ENCODE measurements at regions not wholly inside any gene's neighbourhood (a gene's known extent, or its start where the extent isn't known, plus 50 kb on each side); places are given as distances from the start of the nearest gene placed in this dataset.
"Not testable (repeated sequence)": the region's sequence is repeated elsewhere in the genome, so short reads cannot be mapped to it uniquely, and the experiment has no call there.

DNA sequence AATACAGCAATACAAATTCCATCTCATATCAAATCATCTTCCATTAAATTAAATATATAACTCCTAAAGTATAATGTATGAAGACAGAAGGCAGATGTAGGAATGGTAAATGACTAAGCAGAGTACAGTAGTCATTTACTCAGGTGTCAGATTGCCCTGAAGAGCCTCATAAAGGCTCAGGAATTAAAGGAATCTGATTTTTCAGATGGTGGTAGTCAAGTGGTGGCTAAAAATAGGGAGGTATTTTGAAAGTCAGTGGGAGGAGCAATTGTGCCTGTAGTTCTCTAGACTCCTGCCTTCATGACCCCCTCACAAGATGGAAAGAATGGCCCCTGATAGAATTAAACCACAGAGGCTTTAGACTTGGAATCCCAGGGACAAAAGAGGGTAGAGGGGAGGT is 142.7 kb upstream of the SYNPR start:
- H3K4me3 ChIP-seq (ENCODE audit: insufficient read depth, low read depth, low read length) = no peak overlapping the region
- no peaks in the 10 kb centered on the region for H3K27me3 ChIP-seq (ENCODE audit: control insufficient read depth, insufficient read depth, low read length)
- DNase-seq = peak; percentile 35
- no peaks in the 10 kb centered on the region for H3K36me3 ChIP-seq (replicated peaks; ENCODE audit: control insufficient read depth, insufficient read depth, low read length)

GRCh38 chr3:63136249-63136648 is 141.9 kb upstream of the SYNPR start:
- not testable (repeated sequence) for H3K36me3 ChIP-seq (replicated peaks; ENCODE audit: control insufficient read depth, insufficient read depth, low read length); DNase-seq; H3K27me3 ChIP-seq (ENCODE audit: control insufficient read depth, insufficient read depth, low read length)
- peak overlapping the region; percentile 18; the same call in 1 of the 2 replicates for H3K4me3 ChIP-seq (ENCODE audit: insufficient read depth, low read depth, low read length)

DNA sequence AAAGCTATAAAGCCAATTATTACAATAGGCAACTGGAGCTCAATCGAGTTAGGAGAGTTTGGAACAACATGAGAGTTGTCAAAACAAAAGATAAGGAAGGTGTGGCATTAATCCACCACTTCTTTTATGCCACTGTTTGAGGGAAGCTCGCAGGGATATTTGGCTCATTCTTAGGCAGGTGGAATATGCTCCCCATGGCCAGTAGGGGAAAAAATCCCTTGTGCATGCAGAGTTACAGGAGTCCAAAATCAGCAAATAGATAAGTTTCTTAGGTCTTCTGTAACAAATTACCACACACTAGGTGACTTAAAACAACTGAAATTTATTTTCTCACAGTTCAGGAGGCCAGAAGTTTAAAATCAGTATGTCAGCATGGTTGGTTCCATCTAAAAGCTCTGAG is 135.4 kb upstream of the SYNPR start:
- no peaks in the 10 kb centered on the region for H3K36me3 ChIP-seq (replicated peaks; ENCODE audit: control insufficient read depth, insufficient read depth, low read length)

DNA sequence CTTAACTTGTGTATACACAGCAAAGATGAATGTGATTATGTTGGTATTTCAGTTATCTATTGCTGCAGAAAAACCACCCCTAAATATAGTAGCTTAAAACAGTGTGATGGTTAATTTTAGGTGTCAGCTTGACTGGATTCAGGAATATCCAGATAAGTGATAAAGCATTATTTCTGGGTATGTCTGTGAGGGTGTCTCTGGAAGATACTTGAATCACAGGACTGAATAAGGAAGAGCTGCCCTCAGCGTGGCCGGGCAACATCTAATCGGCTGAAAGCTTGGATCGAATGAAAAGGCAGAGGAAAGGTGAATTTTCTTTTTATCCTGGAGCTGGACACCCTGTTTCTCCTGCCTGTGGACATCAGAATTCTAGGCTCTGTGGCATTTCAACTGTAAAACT is 132.0 kb upstream of the SYNPR start:
- no peak for DNase-seq
- no peaks in the 10 kb centered on the region for H3K36me3 ChIP-seq (replicated peaks; ENCODE audit: control insufficient read depth, insufficient read depth, low read length)
- no peaks in the 10 kb centered on the region for H3K27me3 ChIP-seq (ENCODE audit: control insufficient read depth, insufficient read depth, low read length)
- H3K4me3 ChIP-seq (ENCODE audit: insufficient read depth, low read depth, low read length) = no peak overlapping the region

More for the DNA sequence above, 135.4 kb upstream of the SYNPR start:
- no peaks in the 10 kb centered on the region for H3K27me3 ChIP-seq (ENCODE audit: control insufficient read depth, insufficient read depth, low read length)
- H3K4me3 ChIP-seq (ENCODE audit: insufficient read depth, low read depth, low read length) = no peak overlapping the region
- no peak for DNase-seq

GRCh38 chr3:63150880-63151279 is 127.2 kb upstream of the SYNPR start:
- no peak overlapping the region for H3K4me3 ChIP-seq (ENCODE audit: insufficient read depth, low read depth, low read length)
- DNase-seq = no peak
- no peaks in the 10 kb centered on the region for H3K36me3 ChIP-seq (replicated peaks; ENCODE audit: control insufficient read depth, insufficient read depth, low read length)
- H3K27me3 ChIP-seq (ENCODE audit: control insufficient read depth, insufficient read depth, low read length) = no peaks in the 10 kb centered on the region

GRCh38 chr3:63151897-63152296 is 126.2 kb upstream of the SYNPR start:
- Histone ChIP-seq H3K36me3 (replicated peaks; ENCODE audit: control insufficient read depth, insufficient read depth, low read length) (no peaks in the 10 kb centered on the region), H3K27me3 (ENCODE audit: control insufficient read depth, insufficient read depth, low read length) (no peaks in the 10 kb centered on the region), H3K4me3 (ENCODE audit: insufficient read depth, low read depth, low read length) (no peak overlapping the region)
- DNase-seq = no peak

- Histone ChIP-seq H3K4me3 (ENCODE audit: insufficient read depth, low read depth, low read length) (no peak overlapping the region), H3K27me3 (ENCODE audit: control insufficient read depth, insufficient read depth, low read length) (no peaks in the 10 kb centered on the region), H3K36me3 (replicated peaks; ENCODE audit: control insufficient read depth, insufficient read depth, low read length) (no peaks in the 10 kb centered on the region)
- no peak for DNase-seq
Observed at GRCh38 chr3:63159764-63160163, 118.3 kb upstream of the SYNPR start.

GRCh38 chr3:63167113-63167512 is 111.0 kb upstream of the SYNPR start:
- no peak for DNase-seq
- H3K27me3 ChIP-seq (ENCODE audit: control insufficient read depth, insufficient read depth, low read length) = no peaks in the 10 kb centered on the region
- no peaks in the 10 kb centered on the region for H3K36me3 ChIP-seq (replicated peaks; ENCODE audit: control insufficient read depth, insufficient read depth, low read length)
- H3K4me3 ChIP-seq (ENCODE audit: insufficient read depth, low read depth, low read length) = no peak overlapping the region

- no peak for DNase-seq
- Histone ChIP-seq H3K27me3 (ENCODE audit: control insufficient read depth, insufficient read depth, low read length) (no peaks in the 10 kb centered on the region), H3K36me3 (replicated peaks; ENCODE audit: control insufficient read depth, insufficient read depth, low read length) (no peaks in the 10 kb centered on the region), H3K4me3 (ENCODE audit: insufficient read depth, low read depth, low read length) (no peak overlapping the region)
Observed at GRCh38 chr3:63168179-63168578, 109.9 kb upstream of the SYNPR start.

GRCh38 chr3:63179862-63180522 is 98.1 kb upstream of the SYNPR start:
- Histone ChIP-seq H3K4me3 (ENCODE audit: insufficient read depth, low read depth, low read length) (no peak overlapping the region), H3K27me3 (ENCODE audit: control insufficient read depth, insufficient read depth, low read length) (no peaks in the 10 kb centered on the region), H3K36me3 (replicated peaks; ENCODE audit: control insufficient read depth, insufficient read depth, low read length) (no peaks in the 10 kb centered on the region)
- no peak for DNase-seq

DNA sequence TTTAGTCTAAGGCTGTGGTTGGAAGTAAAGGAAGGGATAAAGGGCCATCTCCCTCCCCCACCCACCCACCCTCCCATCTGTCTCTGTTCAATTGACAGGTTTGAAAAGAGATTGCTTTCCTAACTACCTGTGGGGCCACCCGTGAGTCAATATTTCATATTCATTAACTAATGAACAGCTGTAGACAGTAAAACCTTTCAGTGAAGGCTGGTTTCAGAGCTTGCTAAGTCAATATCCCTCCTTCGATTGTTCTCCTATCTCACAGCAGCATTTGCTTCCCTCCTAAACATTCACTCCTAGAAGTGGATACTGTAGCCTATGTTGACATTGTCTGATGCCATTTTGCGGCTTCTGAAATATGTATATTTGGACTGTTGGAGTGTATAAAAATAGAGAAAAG is 85.9 kb upstream of the SYNPR start:
- DNase-seq = no peak
- Histone ChIP-seq H3K36me3 (replicated peaks; ENCODE audit: control insufficient read depth, insufficient read depth, low read length) (no peaks in the 10 kb centered on the region), H3K27me3 (ENCODE audit: control insufficient read depth, insufficient read depth, low read length) (no peaks in the 10 kb centered on the region), H3K4me3 (ENCODE audit: insufficient read depth, low read depth, low read length) (no peak overlapping the region)

- no peaks in the 10 kb centered on the region for H3K27me3 ChIP-seq (ENCODE audit: control insufficient read depth, insufficient read depth, low read length)
- H3K36me3 ChIP-seq (replicated peaks; ENCODE audit: control insufficient read depth, insufficient read depth, low read length) = no peaks in the 10 kb centered on the region
- H3K4me3 ChIP-seq (ENCODE audit: insufficient read depth, low read depth, low read length) = no peak overlapping the region
- DNase-seq = peak; percentile 8
Observed at GRCh38 chr3:63193647-63194046, 84.5 kb upstream of the SYNPR start.

GRCh38 chr3:63199606-63200005 is 78.5 kb upstream of the SYNPR start:
- Histone ChIP-seq H3K36me3 (replicated peaks; ENCODE audit: control insufficient read depth, insufficient read depth, low read length) (no peaks in the 10 kb centered on the region), H3K4me3 (ENCODE audit: insufficient read depth, low read depth, low read length) (no peak overlapping the region), H3K27me3 (ENCODE audit: control insufficient read depth, insufficient read depth, low read length) (no peaks in the 10 kb centered on the region)
- no peak for DNase-seq

DNA sequence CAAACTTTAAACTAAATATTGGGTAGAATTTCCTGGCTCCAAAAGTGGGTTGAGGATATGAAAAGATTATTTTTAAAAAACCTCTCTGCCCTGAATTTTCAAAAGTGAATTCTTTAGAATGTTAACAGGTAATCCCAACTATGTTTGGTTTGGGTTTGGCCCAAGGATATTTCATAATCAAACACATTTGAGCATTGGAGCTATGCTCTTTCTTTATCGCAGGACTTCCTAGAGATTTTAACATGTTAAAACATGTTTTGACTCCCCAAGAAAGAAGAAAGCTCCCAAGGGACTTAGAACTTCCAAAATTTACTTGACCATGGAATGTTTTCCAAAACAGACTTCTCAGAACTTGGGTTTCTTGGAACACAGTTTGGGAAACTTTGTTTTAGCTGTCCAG is 75.6 kb upstream of the SYNPR start:
- Histone ChIP-seq H3K4me3 (ENCODE audit: insufficient read depth, low read depth, low read length) (no peak overlapping the region), H3K27me3 (ENCODE audit: control insufficient read depth, insufficient read depth, low read length) (no peaks in the 10 kb centered on the region), H3K36me3 (replicated peaks; ENCODE audit: control insufficient read depth, insufficient read depth, low read length) (no peaks in the 10 kb centered on the region)
- no peak for DNase-seq

DNA sequence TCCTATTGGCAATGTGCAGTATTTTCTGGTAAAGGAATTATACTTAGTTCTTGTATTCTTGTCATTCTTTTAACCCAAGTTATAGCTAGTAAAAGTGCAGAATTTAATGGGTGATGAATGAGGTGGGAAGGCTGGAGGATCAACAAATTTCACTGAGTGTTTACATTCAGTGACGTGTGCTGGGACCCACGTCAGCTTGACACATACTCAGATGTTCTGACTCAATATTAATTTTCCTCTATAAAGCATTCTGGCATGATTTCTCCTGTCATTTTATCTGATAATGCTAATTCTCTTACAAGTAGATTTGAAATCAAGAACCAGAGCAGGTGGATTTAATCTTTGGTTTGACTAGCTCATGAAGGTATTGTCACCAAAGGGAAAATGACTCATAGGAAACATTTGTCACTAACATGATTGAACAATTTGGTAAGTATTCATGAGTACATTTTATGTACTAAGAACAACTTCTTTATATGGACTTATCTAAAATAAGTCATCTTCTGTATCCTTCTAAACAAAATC is 71.0 kb upstream of the SYNPR start:
- Histone ChIP-seq H3K36me3 (replicated peaks; ENCODE audit: control insufficient read depth, insufficient read depth, low read length) (no peaks in the 10 kb centered on the region), H3K4me3 (ENCODE audit: insufficient read depth, low read depth, low read length) (no peak overlapping the region), H3K27me3 (ENCODE audit: control insufficient read depth, insufficient read depth, low read length) (no peaks in the 10 kb centered on the region)
- no peak for DNase-seq

DNA sequence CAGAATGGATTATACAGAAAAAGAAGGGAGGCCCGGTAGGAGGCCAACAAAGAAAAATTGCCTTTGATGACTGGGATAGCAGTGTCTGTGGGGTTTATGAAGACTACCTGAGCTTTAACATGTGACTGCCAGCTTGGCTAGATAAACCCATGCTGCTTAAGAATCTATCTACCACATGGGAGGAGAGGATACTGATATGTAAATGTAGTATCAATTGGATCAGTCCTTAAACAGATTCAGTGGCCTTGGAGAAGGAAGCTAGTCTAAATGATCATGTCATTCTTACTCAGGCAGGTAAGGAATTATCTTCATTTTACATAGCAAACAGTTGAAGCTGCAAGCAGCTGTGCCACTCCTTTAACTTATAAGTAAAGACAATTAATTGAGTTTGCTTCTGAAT is 50.0 kb upstream of the SYNPR start:
- DNase-seq = no peak
- no peaks in the 10 kb centered on the region for H3K27me3 ChIP-seq (ENCODE audit: control insufficient read depth, insufficient read depth, low read length)
- H3K36me3 ChIP-seq (replicated peaks; ENCODE audit: control insufficient read depth, insufficient read depth, low read length) = no peaks in the 10 kb centered on the region
- H3K4me3 ChIP-seq (ENCODE audit: insufficient read depth, low read depth, low read length) = no peak overlapping the region
